ENCODE measurements at regions not wholly inside any gene's neighbourhood (a gene's known extent, or its start where the extent isn't known, plus 50 kb on each side); places are given as distances from the start of the nearest gene placed in this dataset.

- H3K27me3 ChIP-seq = no peaks in the 10 kb centered on the region
- no peaks in the 10 kb centered on the region for H3K9me3 ChIP-seq
- no peak overlapping the region for H3K4me3 ChIP-seq
- H3K27ac ChIP-seq = no peak overlapping the region
- TF ChIP-seq POLR2AphosphoS5 (IDR thresholded peaks at IDR 0.05) (no peak), POLR2A (IDR thresholded peaks at IDR 0.05) (no peak), EP300 (IDR thresholded peaks at IDR 0.05) (no peak)
- TF ChIP-seq, protein P1, sequence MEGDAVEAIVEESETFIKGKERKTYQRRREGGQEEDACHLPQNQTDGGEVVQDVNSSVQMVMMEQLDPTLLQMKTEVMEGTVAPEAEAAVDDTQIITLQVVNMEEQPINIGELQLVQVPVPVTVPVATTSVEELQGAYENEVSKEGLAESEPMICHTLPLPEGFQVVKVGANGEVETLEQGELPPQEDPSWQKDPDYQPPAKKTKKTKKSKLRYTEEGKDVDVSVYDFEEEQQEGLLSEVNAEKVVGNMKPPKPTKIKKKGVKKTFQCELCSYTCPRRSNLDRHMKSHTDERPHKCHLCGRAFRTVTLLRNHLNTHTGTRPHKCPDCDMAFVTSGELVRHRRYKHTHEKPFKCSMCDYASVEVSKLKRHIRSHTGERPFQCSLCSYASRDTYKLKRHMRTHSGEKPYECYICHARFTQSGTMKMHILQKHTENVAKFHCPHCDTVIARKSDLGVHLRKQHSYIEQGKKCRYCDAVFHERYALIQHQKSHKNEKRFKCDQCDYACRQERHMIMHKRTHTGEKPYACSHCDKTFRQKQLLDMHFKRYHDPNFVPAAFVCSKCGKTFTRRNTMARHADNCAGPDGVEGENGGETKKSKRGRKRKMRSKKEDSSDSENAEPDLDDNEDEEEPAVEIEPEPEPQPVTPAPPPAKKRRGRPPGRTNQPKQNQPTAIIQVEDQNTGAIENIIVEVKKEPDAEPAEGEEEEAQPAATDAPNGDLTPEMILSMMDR (IDR thresholded peaks at IDR 0.05) = no peak
- no peak for DNase-seq
- no peaks in the 10 kb centered on the region for H3K36me3 ChIP-seq
- WGBS, 2 donors = 81 to 96% methylated on average over 2 of the region's 2 CpGs
- intact Hi-C loops (cut with DNase I) = loop anchor here (10.0 kb wide), 1 partner anchor 85 kb away; no protein-coding TSS in a partner anchor
- peaks cover 0 to 27% (median 17%) of the 10 kb centered on the region in 4 donors for H3K4me1 ChIP-seq
Observed at GRCh38 chr3:30259730-30260129, 346.7 kb upstream of the TGFBR2 start.

DNA sequence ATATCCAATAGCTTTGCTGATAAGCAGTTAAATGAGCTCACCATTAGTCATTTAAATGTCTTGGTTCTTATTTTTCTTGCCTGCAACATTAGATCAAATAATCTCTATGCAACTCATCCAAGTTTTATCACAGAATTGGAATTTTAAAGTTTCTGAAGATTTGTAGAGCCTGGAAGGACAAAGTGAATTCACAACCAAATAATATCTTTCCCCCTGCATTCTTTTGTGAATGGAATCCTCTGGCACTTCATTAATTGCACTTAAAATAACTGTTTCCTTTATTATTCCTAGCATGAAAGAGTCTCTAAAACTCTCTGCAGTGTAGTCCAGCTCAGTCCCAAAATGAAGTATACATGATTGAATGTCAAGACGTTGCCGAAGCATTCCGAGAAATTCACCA lies 345.6 kb upstream of the TGFBR2 start:
- 63 to 83% methylated on average over 3 of the region's 3 CpGs for WGBS, 2 donors
- Histone ChIP-seq H3K27me3 (no peaks in the 10 kb centered on the region), H3K4me3 (no peak overlapping the region), H3K36me3 (no peaks in the 10 kb centered on the region), H3K9me3 (no peaks in the 10 kb centered on the region), H3K27ac (no peak overlapping the region), H3K4me1 (peaks cover 0 to 27% (median 17%) of the 10 kb centered on the region in 4 donors)
- TF ChIP-seq POLR2AphosphoS5 (IDR thresholded peaks at IDR 0.05) = no peak
- no peak for TF ChIP-seq POLR2A (IDR thresholded peaks at IDR 0.05)
- TF ChIP-seq, protein P1 (IDR thresholded peaks at IDR 0.05) = no peak
- no peak for TF ChIP-seq EP300 (IDR thresholded peaks at IDR 0.05)
- DNase-seq = no peak
- intact Hi-C loops (cut with DNase I) = loop anchor here (10.0 kb wide), 1 partner anchor 84 kb away; no protein-coding TSS in a partner anchor

GRCh38 chr3:30263238-30263924 lies 343.0 kb upstream of the TGFBR2 start:
- intact Hi-C loops (cut with DNase I) = loop anchor here (10.0 kb wide), 1 partner anchor 81 kb away; no protein-coding TSS in a partner anchor
- Histone ChIP-seq H3K36me3 (no peaks in the 10 kb centered on the region), H3K4me3 (no peak overlapping the region), H3K27me3 (no peaks in the 10 kb centered on the region), H3K9me3 (no peaks in the 10 kb centered on the region), H3K27ac (no peak overlapping the region), H3K4me1 (peaks cover 0 to 47% (median 26%) of the 10 kb centered on the region in 4 donors)
- TF ChIP-seq, protein P1 (IDR thresholded peaks at IDR 0.05) = no peak
- TF ChIP-seq POLR2A (IDR thresholded peaks at IDR 0.05) = no peak
- TF ChIP-seq POLR2AphosphoS5 (IDR thresholded peaks at IDR 0.05) = no peak
- TF ChIP-seq EP300 (IDR thresholded peaks at IDR 0.05) = no peak
- no peak for DNase-seq
- WGBS, 2 donors = 83 to 87% methylated on average over 5 of the region's 5 CpGs

DNA sequence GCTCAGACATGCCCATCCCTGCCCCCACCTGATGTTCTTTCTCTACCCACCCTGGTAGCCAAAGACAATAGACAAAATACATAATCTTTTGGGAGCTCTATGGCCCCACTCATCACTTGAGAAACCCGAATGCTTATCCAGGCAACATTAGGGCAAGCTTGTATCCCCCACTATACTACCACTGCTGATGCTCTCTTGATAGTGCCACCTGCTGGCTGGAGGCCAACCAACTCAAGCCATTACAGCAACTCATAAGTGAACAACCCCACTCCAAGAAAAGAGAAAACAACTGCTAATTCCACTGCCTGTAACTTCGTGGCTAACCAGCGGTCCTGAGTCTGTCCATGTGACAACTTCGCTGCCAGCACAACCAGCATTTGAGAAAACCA lies 342.5 kb upstream of the TGFBR2 start:
- WGBS, 2 donors = 95 to 96% methylated on average over 4 of the region's 4 CpGs
- Histone ChIP-seq H3K36me3 (no peaks in the 10 kb centered on the region), H3K4me3 (no peak overlapping the region), H3K27ac (no peak overlapping the region), H3K27me3 (no peaks in the 10 kb centered on the region), H3K4me1 (peaks cover 0 to 53% (median 25%) of the 10 kb centered on the region in 4 donors), H3K9me3 (no peaks in the 10 kb centered on the region)
- intact Hi-C loops (cut with DNase I) = loop anchor here (10.0 kb wide), 1 partner anchor 81 kb away; no protein-coding TSS in a partner anchor
- no peak for DNase-seq
- no peak for TF ChIP-seq EP300 (IDR thresholded peaks at IDR 0.05)
- TF ChIP-seq, protein P1 (IDR thresholded peaks at IDR 0.05) = no peak
- no peak for TF ChIP-seq POLR2AphosphoS5 (IDR thresholded peaks at IDR 0.05)
- TF ChIP-seq POLR2A (IDR thresholded peaks at IDR 0.05) = no peak

All from sigmoid colon (tissue), 6 donors.